SU-DHL-6 (cell line): ENCODE measurements at regions not wholly inside any gene's neighbourhood (a gene's known extent, or its start where the extent isn't known, plus 50 kb on each side); places are given as distances from the start of the nearest gene placed in this dataset.

ENCODE experiments used
- EZH2phosphoT487 ChIP-seq: fragments of 200-600 bp; sonication (generic), shearing (Covaris generic); conservative IDR thresholded peaks from 2 replicates; pipeline ENCODE4 v1.6.1; 2018; ENCODE audit warnings: mild to moderate bottlenecking, antibody characterized with exemption, low read length, moderate library complexity, mixed read lengths
- TF ChIP-seq, protein P1 (sequence below): fragments of 200-600 bp; sonication (generic); IDR thresholded peaks from one replicate; pipeline ENCODE4 v1.5.1; 2017; ENCODE audit warnings: antibody characterized with exemption, mild to moderate bottlenecking, low read length, moderate library complexity; ENCODE audit not compliant: insufficient read depth, poor library complexity, severe bottlenecking

DNA sequence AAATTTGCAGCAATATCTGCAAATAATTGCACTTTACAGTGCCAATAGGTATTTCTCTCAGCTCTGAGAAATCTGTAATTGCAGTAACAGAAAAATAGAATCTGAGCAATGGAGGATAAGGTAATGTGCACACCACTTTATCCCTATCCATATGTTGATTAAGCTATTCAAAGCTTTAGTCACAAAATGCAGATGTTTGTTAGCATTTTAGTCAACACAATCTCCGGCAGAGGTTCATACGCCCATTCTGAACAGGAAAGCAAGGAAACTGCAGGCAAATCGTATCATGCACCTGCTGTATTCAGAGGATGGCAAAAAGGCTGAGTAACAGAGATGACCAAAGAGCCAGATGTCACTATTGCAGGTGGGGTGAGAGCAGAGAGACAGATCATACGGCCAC is 566.2 kb upstream of the CDH2 start:
- TF ChIP-seq, protein P1, sequence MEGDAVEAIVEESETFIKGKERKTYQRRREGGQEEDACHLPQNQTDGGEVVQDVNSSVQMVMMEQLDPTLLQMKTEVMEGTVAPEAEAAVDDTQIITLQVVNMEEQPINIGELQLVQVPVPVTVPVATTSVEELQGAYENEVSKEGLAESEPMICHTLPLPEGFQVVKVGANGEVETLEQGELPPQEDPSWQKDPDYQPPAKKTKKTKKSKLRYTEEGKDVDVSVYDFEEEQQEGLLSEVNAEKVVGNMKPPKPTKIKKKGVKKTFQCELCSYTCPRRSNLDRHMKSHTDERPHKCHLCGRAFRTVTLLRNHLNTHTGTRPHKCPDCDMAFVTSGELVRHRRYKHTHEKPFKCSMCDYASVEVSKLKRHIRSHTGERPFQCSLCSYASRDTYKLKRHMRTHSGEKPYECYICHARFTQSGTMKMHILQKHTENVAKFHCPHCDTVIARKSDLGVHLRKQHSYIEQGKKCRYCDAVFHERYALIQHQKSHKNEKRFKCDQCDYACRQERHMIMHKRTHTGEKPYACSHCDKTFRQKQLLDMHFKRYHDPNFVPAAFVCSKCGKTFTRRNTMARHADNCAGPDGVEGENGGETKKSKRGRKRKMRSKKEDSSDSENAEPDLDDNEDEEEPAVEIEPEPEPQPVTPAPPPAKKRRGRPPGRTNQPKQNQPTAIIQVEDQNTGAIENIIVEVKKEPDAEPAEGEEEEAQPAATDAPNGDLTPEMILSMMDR, result no peak
- no peak for TF ChIP-seq EZH2phosphoT487
